GM12892 (cell line): ENCODE measurements at regions not wholly inside any gene's neighbourhood (a gene's known extent, or its start where the extent isn't known, plus 50 kb on each side); places are given as distances from the start of the nearest gene placed in this dataset.

Experiments
- DNase-seq: peaks from one replicate; pipeline ENCODE4 v3.0.0; 2011; ENCODE audit not compliant: insufficient read length
- FAIRE-seq: peaks from 2 replicates; lab custom pipeline; 2011; peaks lifted over from hg19 to GRCh38; lab: Jason Lieb, UNC
- POLR2A ChIP-seq: IDR thresholded peaks from 2 replicates; pipeline ENCODE4 v1.6.1; 2011; ENCODE audit warnings: low read depth, low read length, control low read depth
- POLR2AphosphoS5 ChIP-seq: IDR thresholded peaks from 2 replicates; pipeline ENCODE4 v1.6.1; 2011; ENCODE audit warnings: low read depth, low read length, control low read depth
- TAF1 ChIP-seq: IDR thresholded peaks from 2 replicates; pipeline ENCODE4 v1.6.1; 2011; ENCODE audit warnings: low read depth, mild to moderate bottlenecking, control low read depth, low read length, borderline replicate concordance

- FAIRE-seq (no peak), DNase-seq (no peak)
- TF ChIP-seq POLR2A (no peak), POLR2AphosphoS5 (no peak), TAF1 (no peak)
Observed at GRCh38 chr4:160810941-160811340, 1352.9 kb downstream of the FSTL5 start.

- FAIRE-seq (no peak), DNase-seq (no peak)
- TF ChIP-seq POLR2AphosphoS5 (no peak), TAF1 (no peak), POLR2A (no peak)
Observed at GRCh38 chr4:160811956-160812355, 1351.8 kb downstream of the FSTL5 start.

DNA sequence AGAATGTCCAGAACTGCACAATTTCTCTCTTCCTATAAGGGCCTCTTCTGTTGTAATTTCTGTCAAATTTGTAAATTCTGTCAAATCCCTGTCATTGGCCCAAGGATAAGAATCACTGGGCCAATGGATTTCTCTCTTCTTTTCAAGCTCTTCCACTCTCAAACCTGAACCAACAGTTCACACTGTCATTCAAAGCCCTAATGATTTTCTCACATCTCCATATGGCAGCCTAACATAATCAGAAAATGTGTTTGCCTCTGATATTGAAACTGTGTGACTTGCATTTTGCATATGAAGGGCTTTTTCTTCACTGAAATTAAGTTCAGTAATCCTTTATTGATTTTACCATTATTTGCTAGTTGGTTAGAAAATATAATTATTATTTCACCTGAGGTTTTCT lies 1349.1 kb downstream of the FSTL5 start:
- no peak for FAIRE-seq
- TF ChIP-seq POLR2AphosphoS5 = no peak
- TF ChIP-seq TAF1 = no peak
- no peak for TF ChIP-seq POLR2A
- DNase-seq = no peak

DNA sequence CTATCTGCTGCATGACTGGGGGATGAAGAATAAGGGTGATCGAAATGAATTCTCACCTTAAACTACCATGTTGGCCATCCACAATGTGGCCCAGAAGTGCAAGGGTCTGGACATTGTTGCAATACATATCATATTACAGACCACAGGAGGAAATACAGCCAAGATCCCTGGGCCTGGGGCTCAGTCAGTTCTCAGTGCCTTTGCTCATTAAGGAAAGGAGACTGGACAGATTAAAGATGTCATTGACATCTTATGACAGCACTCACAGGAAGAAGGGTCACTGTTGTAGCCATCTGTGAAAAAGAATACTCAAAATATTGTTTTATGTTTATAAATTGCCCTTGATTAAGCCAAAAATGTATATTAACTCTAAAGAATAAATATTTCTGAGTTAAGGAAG lies 1345.2 kb downstream of the FSTL5 start:
- TF ChIP-seq TAF1 = no peak
- TF ChIP-seq POLR2A = no peak
- TF ChIP-seq POLR2AphosphoS5 = no peak
- DNase-seq = no peak
- FAIRE-seq = no peak

- FAIRE-seq = no peak
- DNase-seq = no peak
- TF ChIP-seq POLR2A = no peak
- TF ChIP-seq POLR2AphosphoS5 = no peak
- TF ChIP-seq TAF1 = no peak
Observed at GRCh38 chr4:160819791-160820190, 1344.0 kb downstream of the FSTL5 start.

DNA sequence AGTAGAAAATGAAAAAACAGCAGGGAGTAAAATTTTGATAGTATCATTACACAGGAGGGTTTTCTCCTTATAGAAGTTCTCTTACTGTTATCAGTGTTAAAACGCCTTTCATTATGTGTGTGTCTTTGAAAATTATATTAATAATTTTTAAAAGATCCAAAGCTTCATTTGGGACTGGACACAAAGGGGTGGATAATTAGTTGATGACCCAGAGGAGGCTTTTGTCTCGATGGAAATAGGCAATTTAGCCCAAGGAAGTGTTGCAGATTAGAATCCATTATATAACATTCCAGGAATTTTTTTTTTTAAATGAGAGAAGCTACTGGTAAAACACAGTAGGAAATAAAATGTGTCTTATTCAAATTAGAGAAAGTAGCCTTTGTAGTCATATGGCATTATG lies 1339.3 kb downstream of the FSTL5 start:
- no peak for DNase-seq
- no peak for FAIRE-seq
- no peak for TF ChIP-seq POLR2AphosphoS5
- TF ChIP-seq POLR2A = no peak
- TF ChIP-seq TAF1 = no peak

- no peak for DNase-seq
- TF ChIP-seq TAF1 (no peak), POLR2A (no peak), POLR2AphosphoS5 (no peak)
- FAIRE-seq = no peak
Observed at GRCh38 chr4:160825644-160826338, 1338.0 kb downstream of the FSTL5 start.

GRCh38 chr4:160826339-160826679 lies 1337.5 kb downstream of the FSTL5 start:
- FAIRE-seq = no peak
- no peak for TF ChIP-seq POLR2AphosphoS5
- no peak for TF ChIP-seq POLR2A
- no peak for TF ChIP-seq TAF1
- no peak for DNase-seq

- DNase-seq (no peak), FAIRE-seq (no peak)
- TF ChIP-seq POLR2A = no peak
- no peak for TF ChIP-seq TAF1
- no peak for TF ChIP-seq POLR2AphosphoS5
Observed at GRCh38 chr4:160831165-160831922, 1332.5 kb downstream of the FSTL5 start.

DNA sequence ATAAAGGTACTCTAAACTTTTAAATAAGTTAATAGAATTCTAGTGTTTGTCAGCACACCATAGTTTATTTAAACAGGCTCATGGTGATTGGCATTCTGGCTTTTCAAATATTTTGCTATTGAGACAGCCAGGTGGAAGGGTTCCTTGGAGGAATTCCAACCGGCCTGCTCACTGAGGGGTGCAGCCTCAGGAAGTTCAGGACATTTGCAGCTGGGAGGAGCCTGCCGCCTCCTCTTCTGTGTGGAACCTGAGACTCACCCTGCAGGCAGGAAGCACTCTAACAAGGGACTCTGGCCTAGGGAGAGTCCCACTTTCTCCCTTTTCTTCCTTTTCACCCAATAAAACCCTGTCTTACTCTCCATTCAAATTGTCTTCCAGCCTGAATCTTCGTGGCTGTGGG lies 1328.0 kb downstream of the FSTL5 start:
- no peak for FAIRE-seq
- TF ChIP-seq POLR2AphosphoS5 (no peak), TAF1 (no peak), POLR2A (no peak)
- DNase-seq = no peak

DNA sequence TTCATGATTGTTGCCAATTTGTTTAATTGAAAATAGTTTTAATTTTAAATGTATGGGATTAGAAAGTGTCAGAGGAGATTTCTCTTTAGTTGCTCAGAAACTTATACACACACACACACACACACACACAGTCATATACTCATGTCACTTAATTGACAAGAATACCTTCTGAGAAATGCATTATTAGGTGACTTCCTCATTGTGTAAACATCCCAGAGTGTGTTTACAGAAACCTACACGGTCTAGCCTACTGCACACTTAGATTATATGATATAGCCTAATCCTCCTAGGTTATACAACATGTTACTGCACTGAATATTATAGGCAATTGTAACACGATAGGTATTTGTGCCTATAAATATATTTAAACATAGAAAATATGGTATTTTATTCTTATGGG lies 1327.4 kb downstream of the FSTL5 start:
- FAIRE-seq (no peak), DNase-seq (no peak)
- TF ChIP-seq TAF1 = no peak
- no peak for TF ChIP-seq POLR2AphosphoS5
- no peak for TF ChIP-seq POLR2A

GRCh38 chr4:160846121-160846520 lies 1317.7 kb downstream of the FSTL5 start:
- no peak for FAIRE-seq

GRCh38 chr4:160847228-160847627 lies 1316.6 kb downstream of the FSTL5 start:
- FAIRE-seq (no peak), DNase-seq (no peak)
- TF ChIP-seq POLR2A = no peak
- TF ChIP-seq TAF1 = no peak
- TF ChIP-seq POLR2AphosphoS5 = no peak

More at GRCh38 chr4:160846121-160846520, 1317.7 kb downstream of the FSTL5 start:
- TF ChIP-seq POLR2AphosphoS5 = no peak
- no peak for TF ChIP-seq POLR2A
- no peak for TF ChIP-seq TAF1
- no peak for DNase-seq

GRCh38 chr4:160848489-160848888 lies 1315.3 kb downstream of the FSTL5 start:
- FAIRE-seq (no peak), DNase-seq (no peak)
- TF ChIP-seq POLR2A = no peak
- TF ChIP-seq POLR2AphosphoS5 = no peak
- no peak for TF ChIP-seq TAF1
